AG10803 (cell line): ENCODE measurements at regions not wholly inside any gene's neighbourhood (a gene's known extent, or its start where the extent isn't known, plus 50 kb on each side); places are given as distances from the start of the nearest gene placed in this dataset.

Experiments used
- DNase-seq: peaks from one replicate; pipeline ENCODE4 v3.0.0; 2010; ENCODE audit warnings: low read depth
- H3K4me3 ChIP-seq: 2 replicates; pipeline ENCODE4 v1.5.1; 2011; ENCODE audit warnings: mild to moderate bottlenecking, low read length, control low read depth
- TF ChIP-seq, protein P1 (sequence below): conservative IDR thresholded peaks from 2 replicates; pipeline ENCODE4 v1.5.1; 2011; ENCODE audit warnings: mild to moderate bottlenecking, low read length, control low read depth, inconsistent platforms

DNA sequence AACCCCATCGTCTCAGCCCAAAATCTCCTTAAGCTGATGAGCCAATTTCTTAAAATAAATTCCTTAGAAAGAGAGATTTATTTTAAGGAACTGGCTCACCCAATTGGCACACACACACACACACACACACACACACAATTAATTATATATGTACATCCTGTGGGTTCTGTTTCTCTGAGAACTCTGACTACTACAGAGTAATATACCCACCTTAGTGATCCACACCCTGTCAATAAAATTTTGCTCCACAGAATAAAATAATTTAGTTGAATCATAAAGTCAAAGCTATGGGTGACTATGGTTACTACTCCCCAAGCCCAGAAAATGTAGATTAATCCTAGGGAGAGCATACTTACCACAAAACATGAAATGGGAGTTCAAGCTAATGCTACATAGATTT is 131.0 kb downstream of the DMAC1 start:
- H3K4me3 ChIP-seq = no peak overlapping the region
- DNase-seq = no peak
- TF ChIP-seq, protein P1, sequence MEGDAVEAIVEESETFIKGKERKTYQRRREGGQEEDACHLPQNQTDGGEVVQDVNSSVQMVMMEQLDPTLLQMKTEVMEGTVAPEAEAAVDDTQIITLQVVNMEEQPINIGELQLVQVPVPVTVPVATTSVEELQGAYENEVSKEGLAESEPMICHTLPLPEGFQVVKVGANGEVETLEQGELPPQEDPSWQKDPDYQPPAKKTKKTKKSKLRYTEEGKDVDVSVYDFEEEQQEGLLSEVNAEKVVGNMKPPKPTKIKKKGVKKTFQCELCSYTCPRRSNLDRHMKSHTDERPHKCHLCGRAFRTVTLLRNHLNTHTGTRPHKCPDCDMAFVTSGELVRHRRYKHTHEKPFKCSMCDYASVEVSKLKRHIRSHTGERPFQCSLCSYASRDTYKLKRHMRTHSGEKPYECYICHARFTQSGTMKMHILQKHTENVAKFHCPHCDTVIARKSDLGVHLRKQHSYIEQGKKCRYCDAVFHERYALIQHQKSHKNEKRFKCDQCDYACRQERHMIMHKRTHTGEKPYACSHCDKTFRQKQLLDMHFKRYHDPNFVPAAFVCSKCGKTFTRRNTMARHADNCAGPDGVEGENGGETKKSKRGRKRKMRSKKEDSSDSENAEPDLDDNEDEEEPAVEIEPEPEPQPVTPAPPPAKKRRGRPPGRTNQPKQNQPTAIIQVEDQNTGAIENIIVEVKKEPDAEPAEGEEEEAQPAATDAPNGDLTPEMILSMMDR = no peak

- TF ChIP-seq, protein P1 = no peak
- H3K4me3 ChIP-seq = no peak overlapping the region
- DNase-seq = no peak
Observed at GRCh38 chr9:7665874-7666273, 133.7 kb downstream of the DMAC1 start.

- no peak overlapping the region for H3K4me3 ChIP-seq
- TF ChIP-seq, protein P1 = no peak
Observed at GRCh38 chr9:7659766-7660165, 139.8 kb downstream of the DMAC1 start.

GRCh38 chr9:7656636-7657035 is 142.9 kb downstream of the DMAC1 start:
- TF ChIP-seq, protein P1 = no peak
- no peak overlapping the region for H3K4me3 ChIP-seq

More at GRCh38 chr9:7659766-7660165, 139.8 kb downstream of the DMAC1 start:
- DNase-seq = no peak

GRCh38 chr9:7653262-7653661 is 146.3 kb downstream of the DMAC1 start:
- TF ChIP-seq, protein P1 = no peak
- no peak overlapping the region for H3K4me3 ChIP-seq
- DNase-seq = no peak

More at GRCh38 chr9:7656636-7657035, 142.9 kb downstream of the DMAC1 start:
- DNase-seq = no peak

GRCh38 chr9:7640231-7640630 is 159.3 kb downstream of the DMAC1 start:
- TF ChIP-seq, protein P1 = no peak
- DNase-seq = no peak
- no peak overlapping the region for H3K4me3 ChIP-seq

DNA sequence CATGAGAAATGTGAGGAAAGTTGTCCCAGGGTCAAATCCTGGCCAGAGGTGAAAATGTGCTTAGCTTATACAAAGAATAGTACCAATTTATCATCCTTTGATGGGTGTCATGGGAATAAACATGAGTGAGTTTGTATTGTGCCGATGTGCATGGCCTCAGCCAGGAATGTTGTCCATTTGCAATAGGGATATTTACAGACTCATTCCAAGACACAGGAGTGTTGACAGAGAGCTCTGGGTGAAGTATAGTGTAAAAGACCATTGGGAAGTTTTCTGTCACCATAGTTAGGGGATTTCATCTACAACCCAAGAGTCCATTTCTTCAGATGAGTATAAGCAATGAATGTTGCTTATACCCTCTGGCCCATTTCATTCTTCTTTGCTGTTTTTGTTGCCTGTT is 160.1 kb downstream of the DMAC1 start:
- DNase-seq = no peak
- H3K4me3 ChIP-seq = no peak overlapping the region
- TF ChIP-seq, protein P1 = no peak
